Endothelial cell of umbilical vein (primary cell): ENCODE measurements at regions not wholly inside any gene's neighbourhood (a gene's known extent, or its start where the extent isn't known, plus 50 kb on each side); places are given as distances from the start of the nearest gene placed in this dataset.

Source experiments
- CTCF ChIP-seq, 2 donors: IDR thresholded peaks; 1 replicate in 1 of 2; 2 replicates in 1 of 2; pipeline ENCODE4 v1.5.1; 2011; ENCODE audit warnings: low read length in 2 of 2, mild to moderate bottlenecking in 2 of 2, moderate library complexity in 2 of 2, control low read depth in 1 of 2, inconsistent platforms in 1 of 2, low read depth in 1 of 2; ENCODE audit not compliant: insufficient read depth in 1 of 2; ENCODE audit errors: extremely low read depth in 1 of 2
- POLR2A ChIP-seq: IDR thresholded peaks from 2 replicates; pipeline ENCODE4 v1.6.1; 2012; ENCODE audit warnings: low read depth, mild to moderate bottlenecking, control low read depth, low read length

- TF ChIP-seq CTCF (IDR thresholded peaks at IDR 0.05; ENCODE audit: extremely low read depth in 1 of 2, insufficient read depth in 1 of 2, low read depth in 1 of 2, low read length in 2 of 2) (no peak), POLR2A (no peak)
Observed at GRCh38 chr22:49218142-49218541, 609.5 kb downstream of the BRD1 start.
